ENCODE measurements at regions not wholly inside any gene's neighbourhood (a gene's known extent, or its start where the extent isn't known, plus 50 kb on each side); places are given as distances from the start of the nearest gene placed in this dataset.

- Mint-ChIP-seq H3K4me3 (no peak overlapping the region), H3K27ac (no peak overlapping the region; the same call in 1 of the 2 replicates), H3K9me3 (peaks cover 7% of the 10 kb centered on the region), H3K4me1 (peaks cover 18% of the 10 kb centered on the region), H3K27me3 (ENCODE audit: low read depth) (no peaks in the 10 kb centered on the region), H3K36me3 (no peaks in the 10 kb centered on the region)
- TF ChIP-seq, protein P1, sequence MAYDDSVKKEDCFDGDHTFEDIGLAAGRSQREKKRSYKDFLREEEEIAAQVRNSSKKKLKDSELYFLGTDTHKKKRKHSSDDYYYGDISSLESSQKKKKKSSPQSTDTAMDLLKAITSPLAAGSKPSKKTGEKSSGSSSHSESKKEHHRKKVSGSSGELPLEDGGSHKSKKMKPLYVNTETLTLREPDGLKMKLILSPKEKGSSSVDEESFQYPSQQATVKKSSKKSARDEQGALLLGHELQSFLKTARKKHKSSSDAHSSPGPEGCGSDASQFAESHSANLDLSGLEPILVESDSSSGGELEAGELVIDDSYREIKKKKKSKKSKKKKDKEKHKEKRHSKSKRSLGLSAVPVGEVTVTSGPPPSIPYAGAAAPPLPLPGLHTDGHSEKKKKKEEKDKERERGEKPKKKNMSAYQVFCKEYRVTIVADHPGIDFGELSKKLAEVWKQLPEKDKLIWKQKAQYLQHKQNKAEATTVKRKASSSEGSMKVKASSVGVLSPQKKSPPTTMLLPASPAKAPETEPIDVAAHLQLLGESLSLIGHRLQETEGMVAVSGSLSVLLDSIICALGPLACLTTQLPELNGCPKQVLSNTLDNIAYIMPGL (CRISPR knock-in tag; IDR thresholded peaks at IDR 0.05) = no peak
- no peak for TF ChIP-seq ZBTB43 (CRISPR knock-in tag; IDR thresholded peaks at IDR 0.05)
- TF ChIP-seq GABPB1 (CRISPR knock-in tag; IDR thresholded peaks at IDR 0.05) = no peak
- TF ChIP-seq ZNF671 (CRISPR knock-in tag; IDR thresholded peaks at IDR 0.05) = no peak
- no peak for TF ChIP-seq ZNF425 (CRISPR knock-in tag; conservative IDR thresholded peaks at IDR 0.05)
- TF ChIP-seq ATF3 (CRISPR knock-in tag; conservative IDR thresholded peaks at IDR 0.05) = no peak
- no peak for TF ChIP-seq FOXK1 (CRISPR knock-in tag; IDR thresholded peaks at IDR 0.05)
- TF ChIP-seq NFYB (CRISPR knock-in tag; conservative IDR thresholded peaks at IDR 0.05; ENCODE audit: low read depth) = no peak
- no peak for TF ChIP-seq ZNF121 (CRISPR knock-in tag; IDR thresholded peaks at IDR 0.05)
- TF ChIP-seq JUN (CRISPR knock-in tag; IDR thresholded peaks at IDR 0.05) = no peak
- TF ChIP-seq NR1H2 (CRISPR knock-in tag; IDR thresholded peaks at IDR 0.05) = no peak
- no peak for TF ChIP-seq GTF2I (CRISPR knock-in tag; conservative IDR thresholded peaks at IDR 0.05)
- TF ChIP-seq NR2C2 (CRISPR knock-in tag; IDR thresholded peaks at IDR 0.05) = no peak
- TF ChIP-seq, protein P2, sequence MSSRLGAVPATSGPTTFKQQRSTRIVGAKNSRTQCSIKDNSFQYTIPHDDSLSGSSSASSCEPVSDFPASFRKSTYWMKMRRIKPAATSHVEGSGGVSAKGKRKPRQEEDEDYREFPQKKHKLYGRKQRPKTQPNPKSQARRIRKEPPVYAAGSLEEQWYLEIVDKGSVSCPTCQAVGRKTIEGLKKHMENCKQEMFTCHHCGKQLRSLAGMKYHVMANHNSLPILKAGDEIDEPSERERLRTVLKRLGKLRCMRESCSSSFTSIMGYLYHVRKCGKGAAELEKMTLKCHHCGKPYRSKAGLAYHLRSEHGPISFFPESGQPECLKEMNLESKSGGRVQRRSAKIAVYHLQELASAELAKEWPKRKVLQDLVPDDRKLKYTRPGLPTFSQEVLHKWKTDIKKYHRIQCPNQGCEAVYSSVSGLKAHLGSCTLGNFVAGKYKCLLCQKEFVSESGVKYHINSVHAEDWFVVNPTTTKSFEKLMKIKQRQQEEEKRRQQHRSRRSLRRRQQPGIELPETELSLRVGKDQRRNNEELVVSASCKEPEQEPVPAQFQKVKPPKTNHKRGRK (CRISPR knock-in tag; IDR thresholded peaks at IDR 0.05; ENCODE audit: borderline replicate concordance) = no peak
- TF ChIP-seq NFATC4 (CRISPR knock-in tag; IDR thresholded peaks at IDR 0.05) = no peak
- TF ChIP-seq, protein P3, sequence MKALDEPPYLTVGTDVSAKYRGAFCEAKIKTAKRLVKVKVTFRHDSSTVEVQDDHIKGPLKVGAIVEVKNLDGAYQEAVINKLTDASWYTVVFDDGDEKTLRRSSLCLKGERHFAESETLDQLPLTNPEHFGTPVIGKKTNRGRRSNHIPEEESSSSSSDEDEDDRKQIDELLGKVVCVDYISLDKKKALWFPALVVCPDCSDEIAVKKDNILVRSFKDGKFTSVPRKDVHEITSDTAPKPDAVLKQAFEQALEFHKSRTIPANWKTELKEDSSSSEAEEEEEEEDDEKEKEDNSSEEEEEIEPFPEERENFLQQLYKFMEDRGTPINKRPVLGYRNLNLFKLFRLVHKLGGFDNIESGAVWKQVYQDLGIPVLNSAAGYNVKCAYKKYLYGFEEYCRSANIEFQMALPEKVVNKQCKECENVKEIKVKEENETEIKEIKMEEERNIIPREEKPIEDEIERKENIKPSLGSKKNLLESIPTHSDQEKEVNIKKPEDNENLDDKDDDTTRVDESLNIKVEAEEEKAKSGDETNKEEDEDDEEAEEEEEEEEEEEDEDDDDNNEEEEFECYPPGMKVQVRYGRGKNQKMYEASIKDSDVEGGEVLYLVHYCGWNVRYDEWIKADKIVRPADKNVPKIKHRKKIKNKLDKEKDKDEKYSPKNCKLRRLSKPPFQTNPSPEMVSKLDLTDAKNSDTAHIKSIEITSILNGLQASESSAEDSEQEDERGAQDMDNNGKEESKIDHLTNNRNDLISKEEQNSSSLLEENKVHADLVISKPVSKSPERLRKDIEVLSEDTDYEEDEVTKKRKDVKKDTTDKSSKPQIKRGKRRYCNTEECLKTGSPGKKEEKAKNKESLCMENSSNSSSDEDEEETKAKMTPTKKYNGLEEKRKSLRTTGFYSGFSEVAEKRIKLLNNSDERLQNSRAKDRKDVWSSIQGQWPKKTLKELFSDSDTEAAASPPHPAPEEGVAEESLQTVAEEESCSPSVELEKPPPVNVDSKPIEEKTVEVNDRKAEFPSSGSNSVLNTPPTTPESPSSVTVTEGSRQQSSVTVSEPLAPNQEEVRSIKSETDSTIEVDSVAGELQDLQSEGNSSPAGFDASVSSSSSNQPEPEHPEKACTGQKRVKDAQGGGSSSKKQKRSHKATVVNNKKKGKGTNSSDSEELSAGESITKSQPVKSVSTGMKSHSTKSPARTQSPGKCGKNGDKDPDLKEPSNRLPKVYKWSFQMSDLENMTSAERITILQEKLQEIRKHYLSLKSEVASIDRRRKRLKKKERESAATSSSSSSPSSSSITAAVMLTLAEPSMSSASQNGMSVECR (CRISPR knock-in tag; IDR thresholded peaks at IDR 0.05; ENCODE audit: borderline replicate concordance) = no peak
- TF ChIP-seq NR3C1 (CRISPR knock-in tag; conservative IDR thresholded peaks at IDR 0.05; ENCODE audit: low read depth) = no peak
- TF ChIP-seq PRDM15 (CRISPR knock-in tag; IDR thresholded peaks at IDR 0.05) = no peak
- TF ChIP-seq OVOL2 (CRISPR knock-in tag; IDR thresholded peaks at IDR 0.05; ENCODE audit: borderline replicate concordance) = no peak
- DNase-seq (ENCODE audit: low spot score) (no peak), ATAC-seq (no peak)
- ChIA-PET CTCF (no interaction called here), POLR2A (no interaction called here)
Observed at GRCh38 chr15:47377465-47377864, 339.8 kb upstream of the SEMA6D start.

Data from WTC11 (cell line).